ENCODE measurements at regions not wholly inside any gene's neighbourhood (a gene's known extent, or its start where the extent isn't known, plus 50 kb on each side); places are given as distances from the start of the nearest gene placed in this dataset.

GRCh38 chr15:31842532-31843195 is 187.7 kb upstream of the CHRNA7 start:
- DNase-seq = no peak

- peak in 2 of 3 experiments; percentile 33 to 68 for DNase-seq
Measured at GRCh38 chr15:31843426-31844055, 186.8 kb upstream of the CHRNA7 start.

GRCh38 chr15:31845791-31846190 is 184.5 kb upstream of the CHRNA7 start:
- DNase-seq = no peak

GRCh38 chr15:31847961-31848360 is 182.4 kb upstream of the CHRNA7 start:
- no peak for DNase-seq

GRCh38 chr15:31848621-31849020 is 181.7 kb upstream of the CHRNA7 start:
- DNase-seq = no peak

GRCh38 chr15:31852933-31853799 is 177.1 kb upstream of the CHRNA7 start:
- DNase-seq = no peak

GRCh38 chr15:31856581-31856980 is 173.7 kb upstream of the CHRNA7 start:
- no peak for DNase-seq

- no peak for DNase-seq
Measured at GRCh38 chr15:31857194-31857593, 173.1 kb upstream of the CHRNA7 start.

- DNase-seq = no peak
Measured at GRCh38 chr15:31858026-31858425, 172.3 kb upstream of the CHRNA7 start.

- no peak for DNase-seq
Measured at GRCh38 chr15:31866248-31866647, 164.1 kb upstream of the CHRNA7 start.

GRCh38 chr15:31867536-31868442 is 162.5 kb upstream of the CHRNA7 start:
- DNase-seq = peak; percentile 40 to 74 (median 57)

- peak; percentile 4 to 62 (median 56) for DNase-seq
Measured at GRCh38 chr15:31869686-31870307, 160.5 kb upstream of the CHRNA7 start.

- peak; percentile 85 to 97 (median 91) for DNase-seq
Measured at GRCh38 chr15:31870328-31871165, 159.8 kb upstream of the CHRNA7 start, which contains the start of gene OTUD7A. TSS of gene OTUD7A (minus strand) at chr15:31870673.

GRCh38 chr15:31871166-31871886 is 159.0 kb upstream of the CHRNA7 start:
- peak in 1 of 3 experiments; percentile 35 for DNase-seq

- DNase-seq = no peak
Measured at GRCh38 chr15:31871887-31872281, 158.4 kb upstream of the CHRNA7 start.

- peak in 2 of 3 experiments; percentile 50 to 57 for DNase-seq
Measured at GRCh38 chr15:31887246-31887645, 143.1 kb upstream of the CHRNA7 start.

GRCh38 chr15:31892513-31892912 is 137.8 kb upstream of the CHRNA7 start:
- DNase-seq = no peak

- DNase-seq = no peak
Measured at GRCh38 chr15:31893780-31894179, 136.5 kb upstream of the CHRNA7 start.

GRCh38 chr15:31897746-31898145 is 132.6 kb upstream of the CHRNA7 start:
- no peak for DNase-seq

- no peak for DNase-seq
Measured at GRCh38 chr15:31901501-31901900, 128.8 kb upstream of the CHRNA7 start.
